ENCODE measurements at regions not wholly inside any gene's neighbourhood (a gene's known extent, or its start where the extent isn't known, plus 50 kb on each side); places are given as distances from the start of the nearest gene placed in this dataset.
"Not testable (repeated sequence)": the region's sequence is repeated elsewhere in the genome, so short reads cannot be mapped to it uniquely, and the experiment has no call there.

- H3K4me3 ChIP-seq (ENCODE audit: low read depth, low read length), result no peak overlapping the region
- no peak for TF ChIP-seq CTCF (conservative IDR thresholded peaks at IDR 0.05; ENCODE audit: low read depth, low read length)
- DNase-seq (ENCODE audit: low read depth), result no peak
These were observed 1106.0 kb downstream of the RPIA start for GRCh38 chr2:89797320-89798038.

- not testable (repeated sequence) for DNase-seq (ENCODE audit: low read depth)
These were observed 1109.7 kb downstream of the RPIA start for GRCh38 chr2:89801207-89801606.

GRCh38 chr2:89806363-89806762, 1114.9 kb downstream of the RPIA start:
- H3K4me3 ChIP-seq (ENCODE audit: low read depth, low read length); DNase-seq (ENCODE audit: low read depth): not testable (repeated sequence)

More at GRCh38 chr2:89801207-89801606, 1109.7 kb downstream of the RPIA start:
- not testable (repeated sequence) for H3K4me3 ChIP-seq (ENCODE audit: low read depth, low read length)

- TF ChIP-seq CTCF (conservative IDR thresholded peaks at IDR 0.05; ENCODE audit: low read depth, low read length), result no peak
- no peak overlapping the region for H3K4me3 ChIP-seq (ENCODE audit: low read depth, low read length)
- DNase-seq (ENCODE audit: low read depth), result no peak
These were observed 1119.8 kb downstream of the RPIA start for GRCh38 chr2:89811295-89811694.

- H3K4me3 ChIP-seq (ENCODE audit: low read depth, low read length), result not testable (repeated sequence)
These were observed 1120.4 kb downstream of the RPIA start for GRCh38 chr2:89811910-89812309.

GRCh38 chr2:89814359-89814758, 1122.9 kb downstream of the RPIA start:
- H3K4me3 ChIP-seq (ENCODE audit: low read depth, low read length); DNase-seq (ENCODE audit: low read depth): not testable (repeated sequence)

More at GRCh38 chr2:89811910-89812309, 1120.4 kb downstream of the RPIA start:
- not testable (repeated sequence) for DNase-seq (ENCODE audit: low read depth)

- no peak for TF ChIP-seq CTCF (conservative IDR thresholded peaks at IDR 0.05; ENCODE audit: low read depth, low read length)
- no peak overlapping the region for H3K4me3 ChIP-seq (ENCODE audit: low read depth, low read length)
- no peak for DNase-seq (ENCODE audit: low read depth)
These were observed 1127.4 kb downstream of the RPIA start for GRCh38 chr2:89818873-89819272.

GRCh38 chr2:89819809-89820208, 1128.3 kb downstream of the RPIA start:
- TF ChIP-seq CTCF (conservative IDR thresholded peaks at IDR 0.05; ENCODE audit: low read depth, low read length), result no peak
- no peak overlapping the region for H3K4me3 ChIP-seq (ENCODE audit: low read depth, low read length)
- no peak for DNase-seq (ENCODE audit: low read depth)

GRCh38 chr2:89820248-89820647, 1128.8 kb downstream of the RPIA start:
- no peak for TF ChIP-seq CTCF (conservative IDR thresholded peaks at IDR 0.05; ENCODE audit: low read depth, low read length)
- no peak for DNase-seq (ENCODE audit: low read depth)
- no peak overlapping the region for H3K4me3 ChIP-seq (ENCODE audit: low read depth, low read length)

Measured in epithelial cell of proximal tubule (primary cell).